ENCODE measurements at regions not wholly inside any gene's neighbourhood (a gene's known extent, or its start where the extent isn't known, plus 50 kb on each side); places are given as distances from the start of the nearest gene placed in this dataset.

DNA sequence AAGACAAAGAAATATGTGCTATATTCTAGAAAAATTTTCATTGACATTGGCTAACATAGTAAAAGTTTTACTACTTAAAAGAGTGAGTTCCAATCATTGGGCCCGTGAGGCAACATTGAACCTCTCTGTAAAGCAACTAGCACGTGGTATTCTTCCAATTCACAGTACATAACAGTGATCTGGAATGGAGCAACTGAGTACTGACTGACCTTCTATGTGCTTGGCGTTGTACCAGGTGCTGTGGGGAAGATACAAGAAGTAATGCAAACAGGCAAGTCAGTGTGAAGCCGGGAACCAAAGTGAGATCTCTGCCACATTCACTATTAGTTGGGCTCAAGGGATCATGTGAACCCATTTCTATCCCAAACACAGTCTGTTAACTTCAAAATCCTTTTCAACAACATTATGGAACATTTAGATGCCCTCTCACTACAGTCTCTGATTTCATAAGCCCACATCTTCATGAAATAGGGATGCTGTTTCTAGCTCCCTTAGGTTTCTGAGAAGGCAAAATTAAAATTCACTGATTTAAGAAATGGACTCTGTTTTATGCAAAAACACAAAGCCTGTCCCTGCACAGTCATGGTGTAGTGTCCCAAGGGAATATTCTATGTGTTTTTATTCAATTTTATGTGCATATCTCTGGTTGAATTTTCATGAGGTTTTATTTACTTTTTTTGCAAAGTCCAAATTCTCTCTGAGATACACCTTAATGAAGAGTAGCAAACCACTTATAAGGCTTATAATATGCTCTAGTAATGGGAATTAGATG, 61.8 kb upstream of the NCAM1 start:
- no peak for DNase-seq (ENCODE audit: low read depth in 2 of 2)

- DNase-seq (ENCODE audit: low read depth in 2 of 2): no peak
Measured at GRCh38 chr11:112901924-112902323, 59.3 kb upstream of the NCAM1 start.

GRCh38 chr11:112902361-112903011, 58.7 kb upstream of the NCAM1 start:
- DNase-seq (ENCODE audit: low read depth in 2 of 2): no peak

DNA sequence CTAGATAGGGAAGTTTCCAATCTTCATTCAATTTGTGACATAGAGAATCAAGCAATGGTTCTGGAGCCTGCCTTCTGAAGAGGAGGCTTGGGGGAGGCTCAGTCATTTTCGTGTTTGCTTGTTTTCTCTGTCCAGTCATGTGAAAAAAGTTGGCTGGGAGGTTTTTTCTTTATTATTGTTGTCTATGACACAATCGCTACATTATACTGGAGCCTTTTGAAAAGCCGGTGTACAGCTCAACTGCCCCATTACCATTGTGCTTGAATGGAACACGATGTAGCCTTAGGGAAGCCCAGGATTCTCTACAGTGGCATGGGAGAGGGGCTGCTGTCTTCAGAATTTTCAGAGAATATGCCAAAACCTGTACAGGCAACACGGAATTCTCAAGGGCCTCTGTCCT, 57.9 kb upstream of the NCAM1 start:
- DNase-seq (ENCODE audit: low read depth in 2 of 2): no peak

GRCh38 chr11:112911124-112911523, 50.1 kb upstream of the NCAM1 start:
- DNase-seq (ENCODE audit: low read depth in 2 of 2): no peak
